ENCODE measurements at regions not wholly inside any gene's neighbourhood (a gene's known extent, or its start where the extent isn't known, plus 50 kb on each side); places are given as distances from the start of the nearest gene placed in this dataset.
"Not testable (repeated sequence)": the region's sequence is repeated elsewhere in the genome, so short reads cannot be mapped to it uniquely, and the experiment has no call there.

DNA sequence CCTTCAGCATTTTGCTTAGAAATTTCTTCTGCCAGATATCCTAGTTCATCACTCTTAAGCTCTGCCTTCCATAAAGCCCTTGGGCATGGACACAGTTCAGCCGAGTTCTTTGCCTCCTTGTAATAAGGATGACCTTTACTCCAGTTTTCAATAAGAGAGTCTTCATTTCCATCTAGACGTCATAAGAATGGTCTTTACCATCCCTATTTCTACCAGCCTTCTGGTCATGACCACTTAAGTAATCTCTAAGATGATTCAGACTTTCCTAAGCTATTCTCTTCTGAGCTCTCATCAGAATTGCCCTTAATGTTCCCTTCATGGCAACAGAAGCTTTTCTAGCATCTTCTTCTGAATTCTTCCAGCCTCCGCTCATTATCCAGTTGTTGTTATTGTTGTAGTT lies 126.1 kb downstream of the TFAP2C start:
- H3K4me1 ChIP-seq = no peaks in the 10 kb centered on the region
- ATAC-seq (no peak), DNase-seq (no peak)
- peaks cover 26% of the 10 kb centered on the region for H3K27me3 ChIP-seq (ENCODE audit: low read depth)
- no peaks in the 10 kb centered on the region for H3K36me3 ChIP-seq
- no peak overlapping the region for H3K27ac ChIP-seq
- H3K4me3 ChIP-seq = no peak overlapping the region
- intact Hi-C loops (cut with DNase I) = no loop called here
- no peaks in the 10 kb centered on the region for H3K9me3 ChIP-seq
- TF ChIP-seq, protein P1, sequence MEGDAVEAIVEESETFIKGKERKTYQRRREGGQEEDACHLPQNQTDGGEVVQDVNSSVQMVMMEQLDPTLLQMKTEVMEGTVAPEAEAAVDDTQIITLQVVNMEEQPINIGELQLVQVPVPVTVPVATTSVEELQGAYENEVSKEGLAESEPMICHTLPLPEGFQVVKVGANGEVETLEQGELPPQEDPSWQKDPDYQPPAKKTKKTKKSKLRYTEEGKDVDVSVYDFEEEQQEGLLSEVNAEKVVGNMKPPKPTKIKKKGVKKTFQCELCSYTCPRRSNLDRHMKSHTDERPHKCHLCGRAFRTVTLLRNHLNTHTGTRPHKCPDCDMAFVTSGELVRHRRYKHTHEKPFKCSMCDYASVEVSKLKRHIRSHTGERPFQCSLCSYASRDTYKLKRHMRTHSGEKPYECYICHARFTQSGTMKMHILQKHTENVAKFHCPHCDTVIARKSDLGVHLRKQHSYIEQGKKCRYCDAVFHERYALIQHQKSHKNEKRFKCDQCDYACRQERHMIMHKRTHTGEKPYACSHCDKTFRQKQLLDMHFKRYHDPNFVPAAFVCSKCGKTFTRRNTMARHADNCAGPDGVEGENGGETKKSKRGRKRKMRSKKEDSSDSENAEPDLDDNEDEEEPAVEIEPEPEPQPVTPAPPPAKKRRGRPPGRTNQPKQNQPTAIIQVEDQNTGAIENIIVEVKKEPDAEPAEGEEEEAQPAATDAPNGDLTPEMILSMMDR (IDR thresholded peaks at IDR 0.05) = no peak

DNA sequence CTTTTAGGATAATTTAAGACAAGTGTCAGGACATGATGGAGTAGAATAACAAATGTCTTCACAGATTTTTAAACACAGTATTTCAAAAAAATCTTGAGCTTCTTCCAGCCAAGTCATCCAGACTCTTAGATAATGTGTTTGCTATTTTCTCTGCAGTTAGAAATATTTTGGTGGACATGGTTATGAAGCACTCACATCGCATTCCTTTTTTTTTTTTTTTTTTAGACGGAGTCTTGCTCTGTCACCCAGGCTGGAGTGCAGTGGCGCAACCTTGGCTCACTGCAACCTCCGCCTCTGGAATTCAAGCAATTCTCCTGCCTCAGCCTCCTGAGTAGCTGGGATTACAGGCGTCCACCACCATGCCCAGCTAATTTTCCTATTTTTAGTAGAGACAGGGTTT lies 127.6 kb downstream of the TFAP2C start:
- ATAC-seq; H3K4me1 ChIP-seq; H3K4me3 ChIP-seq; H3K36me3 ChIP-seq; H3K9me3 ChIP-seq; H3K27ac ChIP-seq; DNase-seq; intact Hi-C loops (cut with DNase I): not testable (repeated sequence)
- H3K27me3 ChIP-seq (ENCODE audit: low read depth) = peaks cover 13% of the 10 kb centered on the region

DNA sequence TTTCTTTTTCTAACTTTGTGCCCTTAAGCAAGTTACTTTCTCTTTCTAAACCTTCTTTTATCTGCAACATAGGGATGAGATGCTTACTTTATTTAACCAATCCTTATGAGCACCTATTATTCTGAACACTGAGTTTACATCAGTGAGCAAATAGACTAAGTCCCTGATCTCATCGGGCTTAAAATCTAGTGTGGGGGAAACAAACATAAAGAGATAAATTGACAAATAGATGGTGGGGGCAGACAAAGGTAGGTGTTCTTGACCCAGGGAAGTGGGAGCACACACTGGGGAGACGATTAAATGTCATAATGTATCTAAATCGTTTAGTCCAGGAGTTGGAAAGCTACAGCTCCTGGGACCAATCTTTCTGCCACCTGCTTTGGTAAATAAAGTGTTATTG lies 129.6 kb downstream of the TFAP2C start:
- DNase-seq (no peak), ATAC-seq (no peak)
- H3K27ac ChIP-seq = no peak overlapping the region
- H3K27me3 ChIP-seq (ENCODE audit: low read depth) = no peaks in the 10 kb centered on the region
- TF ChIP-seq, protein P1 (IDR thresholded peaks at IDR 0.05) = no peak
- intact Hi-C loops (cut with DNase I) = no loop called here
- no peak overlapping the region for H3K4me3 ChIP-seq
- H3K4me1 ChIP-seq = no peaks in the 10 kb centered on the region
- no peaks in the 10 kb centered on the region for H3K36me3 ChIP-seq
- no peaks in the 10 kb centered on the region for H3K9me3 ChIP-seq

DNA sequence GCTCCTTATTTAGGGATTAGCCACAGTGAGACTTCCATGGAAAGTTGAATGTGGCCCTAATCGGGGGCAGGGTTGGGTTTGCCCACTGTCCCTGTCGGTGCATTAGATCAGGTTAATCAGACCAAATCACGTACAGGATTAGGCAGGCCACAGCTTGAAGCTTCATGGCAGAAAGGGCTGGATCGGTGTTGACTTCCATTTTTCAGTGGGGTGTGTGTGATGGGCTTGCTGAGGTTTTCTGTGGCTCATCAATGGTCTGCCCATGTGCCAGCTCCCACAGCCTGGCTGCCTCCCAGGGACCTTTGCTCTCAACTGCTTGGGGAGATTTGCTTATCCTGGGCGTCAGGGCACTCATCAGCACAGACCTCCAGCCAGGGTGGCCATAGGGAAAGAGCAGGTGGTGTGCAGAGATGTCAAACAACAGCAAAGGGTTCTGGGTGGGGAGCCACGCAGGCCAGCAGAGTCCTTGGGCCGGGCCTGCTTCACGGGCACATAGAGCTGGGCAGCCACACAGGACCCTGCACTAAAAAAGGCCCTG lies 130.7 kb downstream of the TFAP2C start:
- no peak for DNase-seq
- TF ChIP-seq, protein P1 (IDR thresholded peaks at IDR 0.05) = no peak
- Histone ChIP-seq H3K4me1 (no peaks in the 10 kb centered on the region), H3K4me3 (no peak overlapping the region), H3K27me3 (ENCODE audit: low read depth) (no peaks in the 10 kb centered on the region), H3K36me3 (no peaks in the 10 kb centered on the region), H3K9me3 (no peaks in the 10 kb centered on the region), H3K27ac (no peak overlapping the region)
- ATAC-seq = no peak
- intact Hi-C loops (cut with DNase I) = no loop called here

DNA sequence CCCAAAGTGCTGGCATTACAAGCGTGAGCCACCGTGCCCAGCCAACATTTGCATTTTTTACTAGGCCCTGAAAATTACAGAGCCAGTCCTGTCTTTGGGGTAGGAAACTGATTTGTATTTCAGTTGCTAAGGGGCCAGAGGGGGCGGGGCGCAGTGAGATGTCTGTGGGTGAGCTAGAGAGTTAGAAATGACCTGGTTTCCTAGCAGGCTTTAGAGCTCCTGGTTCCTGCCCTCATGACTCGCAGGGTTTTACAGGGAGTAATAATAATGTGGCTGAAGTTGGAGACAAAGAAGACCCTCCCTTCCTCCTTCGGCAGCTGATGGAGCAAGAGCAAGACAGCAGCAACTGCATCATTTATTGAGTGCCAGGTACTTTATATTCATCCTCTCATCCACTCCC lies 131.5 kb downstream of the TFAP2C start:
- Histone ChIP-seq H3K27me3 (ENCODE audit: low read depth) (no peaks in the 10 kb centered on the region), H3K27ac (no peak overlapping the region), H3K9me3 (no peaks in the 10 kb centered on the region), H3K36me3 (no peaks in the 10 kb centered on the region), H3K4me1 (no peaks in the 10 kb centered on the region), H3K4me3 (no peak overlapping the region)
- DNase-seq (no peak), ATAC-seq (no peak)
- intact Hi-C loops (cut with DNase I) = no loop called here
- TF ChIP-seq, protein P1 (IDR thresholded peaks at IDR 0.05) = no peak

DNA sequence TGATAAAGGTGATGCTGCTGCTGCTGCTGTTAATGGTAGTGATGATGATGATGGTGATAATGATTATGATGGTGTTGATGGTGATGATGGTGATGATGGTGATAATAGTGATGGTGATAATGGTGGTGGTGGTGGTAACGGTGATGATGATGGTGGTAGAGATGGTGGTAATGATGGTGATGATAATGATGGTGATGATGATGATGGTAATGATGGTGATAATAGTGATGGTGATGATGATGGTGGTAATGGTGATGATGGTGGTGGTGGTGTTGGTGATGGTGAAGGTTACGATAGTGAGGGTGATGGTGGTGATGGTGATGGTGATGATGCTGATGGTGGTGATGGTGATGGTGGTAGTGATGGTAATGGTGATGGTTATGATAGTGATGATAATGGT lies 132.3 kb downstream of the TFAP2C start:
- H3K36me3 ChIP-seq = no peaks in the 10 kb centered on the region
- no peak overlapping the region for H3K27ac ChIP-seq
- no peaks in the 10 kb centered on the region for H3K4me1 ChIP-seq
- DNase-seq (no peak), ATAC-seq (no peak)
- H3K9me3 ChIP-seq = no peaks in the 10 kb centered on the region
- no peaks in the 10 kb centered on the region for H3K27me3 ChIP-seq (ENCODE audit: low read depth)
- intact Hi-C loops (cut with DNase I) = no loop called here
- TF ChIP-seq, protein P1 (IDR thresholded peaks at IDR 0.05) = no peak
- H3K4me3 ChIP-seq = no peak overlapping the region

Measured in lower lobe of right lung (tissue), 2 donors.